Stimulated activated CD8-positive, alpha-beta memory T cell treated with anti-CD3 and anti-CD28 coated beads, Interleukin-7, amount 100 ng/mL, for 48 hours (primary cell): ENCODE measurements at regions not wholly inside any gene's neighbourhood (a gene's known extent, or its start where the extent isn't known, plus 50 kb on each side); places are given as distances from the start of the nearest gene placed in this dataset.

Experiments used
- DNase-seq, 2 donors: peaks; one replicate each; pipeline ENCODE4 v3.0.0-alpha.2; 2020; ENCODE audit warnings: low read depth in 1 of 2; ENCODE audit errors: extremely low read depth in 1 of 2

GRCh38 chr1:59159557-59160203 lies 137.2 kb upstream of the FGGY start:
- DNase-seq = no peak

GRCh38 chr1:59161136-59161535 lies 135.8 kb upstream of the FGGY start:
- no peak for DNase-seq

GRCh38 chr1:59162665-59163064 lies 134.2 kb upstream of the FGGY start:
- no peak for DNase-seq

GRCh38 chr1:59163268-59164092 lies 133.4 kb upstream of the FGGY start:
- DNase-seq = no peak

GRCh38 chr1:59164371-59164770 lies 132.5 kb upstream of the FGGY start:
- no peak for DNase-seq

GRCh38 chr1:59165353-59165752 lies 131.5 kb upstream of the FGGY start:
- no peak for DNase-seq

GRCh38 chr1:59169703-59170102 lies 127.2 kb upstream of the FGGY start:
- no peak for DNase-seq

GRCh38 chr1:59170659-59171058 lies 126.2 kb upstream of the FGGY start:
- DNase-seq = no peak

- no peak for DNase-seq
Observed at GRCh38 chr1:59171788-59172187, 125.1 kb upstream of the FGGY start.

- DNase-seq = no peak
Observed at GRCh38 chr1:59172693-59173092, 124.2 kb upstream of the FGGY start.

GRCh38 chr1:59173721-59174120 lies 123.2 kb upstream of the FGGY start:
- no peak for DNase-seq

- no peak for DNase-seq
Observed at GRCh38 chr1:59176471-59176870, 120.4 kb upstream of the FGGY start.

- no peak for DNase-seq
Observed at GRCh38 chr1:59177756-59178155, 119.1 kb upstream of the FGGY start.

- DNase-seq = no peak
Observed at GRCh38 chr1:59178339-59179187, 118.3 kb upstream of the FGGY start.

GRCh38 chr1:59179673-59180072 lies 117.2 kb upstream of the FGGY start:
- no peak for DNase-seq

- no peak for DNase-seq
Observed at GRCh38 chr1:59180735-59181134, 116.2 kb upstream of the FGGY start.

GRCh38 chr1:59183749-59184317 lies 113.1 kb upstream of the FGGY start:
- DNase-seq = no peak

- DNase-seq = no peak
Observed at GRCh38 chr1:59184365-59184905, 112.5 kb upstream of the FGGY start.

- no peak for DNase-seq
Observed at GRCh38 chr1:59185163-59185860, 111.6 kb upstream of the FGGY start.

- no peak for DNase-seq
Observed at GRCh38 chr1:59186656-59187055, 110.2 kb upstream of the FGGY start.
